ENCODE measurements at regions not wholly inside any gene's neighbourhood (a gene's known extent, or its start where the extent isn't known, plus 50 kb on each side); places are given as distances from the start of the nearest gene placed in this dataset.
"Not testable (repeated sequence)": the region's sequence is repeated elsewhere in the genome, so short reads cannot be mapped to it uniquely, and the experiment has no call there.

DNA sequence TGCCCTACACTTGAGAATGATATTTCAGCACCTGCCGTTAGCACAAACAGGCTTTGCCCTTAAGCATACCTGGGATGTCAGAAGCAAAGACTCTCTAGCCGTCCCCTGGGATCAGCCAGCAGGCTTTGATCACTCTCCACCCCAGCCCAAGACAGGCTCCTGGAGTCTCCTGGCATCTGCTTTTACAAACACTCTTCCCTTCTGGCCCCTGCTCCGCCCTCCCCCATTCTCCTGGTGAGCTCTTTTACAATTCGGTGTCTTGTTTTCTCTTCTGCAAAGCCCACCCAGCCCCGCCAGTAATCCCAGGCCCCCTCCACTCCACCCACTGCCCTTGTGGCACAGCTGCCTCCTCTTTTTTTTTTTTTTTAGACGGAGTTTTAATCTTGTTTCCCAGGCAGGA, 50.4 kb downstream of the KATNIP start:
- Histone ChIP-seq H3K4me1 (ENCODE audit: insufficient read depth, low read length) (no peaks in the 10 kb centered on the region), H3K36me3 (ENCODE audit: insufficient read depth, low read length) (no peaks in the 10 kb centered on the region), H3K27me3 (ENCODE audit: insufficient read depth, low read length, poor library complexity) (no peaks in the 10 kb centered on the region), H3K4me3 (ENCODE audit: low read depth in 1 of 2, low read length in 2 of 2) (no peak overlapping the region), H3K4me2 (ENCODE audit: insufficient read depth, low read length) (no peak overlapping the region), H3K79me2 (ENCODE audit: insufficient read depth, low read length) (no peaks in the 10 kb centered on the region), H4K20me1 (ENCODE audit: insufficient read depth, low read length) (0 out of 2 replicates have a peak, but pooled peaks cover 7% of the 10 kb centered on the region), H3K9ac (ENCODE audit: low read depth, low read length) (no peak overlapping the region), H3K27ac (ENCODE audit: low read length) (no peak overlapping the region), H3K9me3 (ENCODE audit: insufficient read depth, low read length, severe bottlenecking) (no peaks in the 10 kb centered on the region), H2AFZ (ENCODE audit: low read depth, low read length) (no peak overlapping the region)
- no peak for ATAC-seq (ENCODE audit: insufficient read depth, low read depth)
- TF ChIP-seq, protein P1, sequence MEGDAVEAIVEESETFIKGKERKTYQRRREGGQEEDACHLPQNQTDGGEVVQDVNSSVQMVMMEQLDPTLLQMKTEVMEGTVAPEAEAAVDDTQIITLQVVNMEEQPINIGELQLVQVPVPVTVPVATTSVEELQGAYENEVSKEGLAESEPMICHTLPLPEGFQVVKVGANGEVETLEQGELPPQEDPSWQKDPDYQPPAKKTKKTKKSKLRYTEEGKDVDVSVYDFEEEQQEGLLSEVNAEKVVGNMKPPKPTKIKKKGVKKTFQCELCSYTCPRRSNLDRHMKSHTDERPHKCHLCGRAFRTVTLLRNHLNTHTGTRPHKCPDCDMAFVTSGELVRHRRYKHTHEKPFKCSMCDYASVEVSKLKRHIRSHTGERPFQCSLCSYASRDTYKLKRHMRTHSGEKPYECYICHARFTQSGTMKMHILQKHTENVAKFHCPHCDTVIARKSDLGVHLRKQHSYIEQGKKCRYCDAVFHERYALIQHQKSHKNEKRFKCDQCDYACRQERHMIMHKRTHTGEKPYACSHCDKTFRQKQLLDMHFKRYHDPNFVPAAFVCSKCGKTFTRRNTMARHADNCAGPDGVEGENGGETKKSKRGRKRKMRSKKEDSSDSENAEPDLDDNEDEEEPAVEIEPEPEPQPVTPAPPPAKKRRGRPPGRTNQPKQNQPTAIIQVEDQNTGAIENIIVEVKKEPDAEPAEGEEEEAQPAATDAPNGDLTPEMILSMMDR (IDR thresholded peaks at IDR 0.05; ENCODE audit: borderline replicate concordance, extremely low read depth, low read length, poor library complexity, severe bottlenecking): no peak
- TF ChIP-seq EZH2 (IDR thresholded peaks at IDR 0.05; ENCODE audit: borderline replicate concordance, low read depth, low read length, severe bottlenecking): no peak
- DNase-seq: no peak

- H3K27me3 ChIP-seq (ENCODE audit: insufficient read depth, low read length, poor library complexity): no peaks in the 10 kb centered on the region
- ATAC-seq (ENCODE audit: insufficient read depth, low read depth): no peak
- H3K4me1 ChIP-seq (ENCODE audit: insufficient read depth, low read length): no peaks in the 10 kb centered on the region
- no peaks in the 10 kb centered on the region for H3K36me3 ChIP-seq (ENCODE audit: insufficient read depth, low read length)
- no peaks in the 10 kb centered on the region for H3K9me3 ChIP-seq (ENCODE audit: insufficient read depth, low read length, severe bottlenecking)
- no peak overlapping the region for H3K4me2 ChIP-seq (ENCODE audit: insufficient read depth, low read length)
- H3K9ac ChIP-seq (ENCODE audit: low read depth, low read length): no peak overlapping the region
- H2AFZ ChIP-seq (ENCODE audit: low read depth, low read length): no peak overlapping the region
- H3K4me3 ChIP-seq (ENCODE audit: low read depth in 1 of 2, low read length in 2 of 2): no peak overlapping the region
- no peak for TF ChIP-seq EZH2 (IDR thresholded peaks at IDR 0.05; ENCODE audit: borderline replicate concordance, low read depth, low read length, severe bottlenecking)
- TF ChIP-seq, protein P1 (IDR thresholded peaks at IDR 0.05; ENCODE audit: borderline replicate concordance, extremely low read depth, low read length, poor library complexity, severe bottlenecking): no peak
- no peaks in the 10 kb centered on the region for H3K79me2 ChIP-seq (ENCODE audit: insufficient read depth, low read length)
- no peak for DNase-seq
- 0 out of 2 replicates have a peak, but pooled peaks cover 7% of the 10 kb centered on the region for H4K20me1 ChIP-seq (ENCODE audit: insufficient read depth, low read length)
- no peak overlapping the region for H3K27ac ChIP-seq (ENCODE audit: low read length)
Observed at GRCh38 chr16:27602103-27602502, 52.2 kb downstream of the KATNIP start.

DNA sequence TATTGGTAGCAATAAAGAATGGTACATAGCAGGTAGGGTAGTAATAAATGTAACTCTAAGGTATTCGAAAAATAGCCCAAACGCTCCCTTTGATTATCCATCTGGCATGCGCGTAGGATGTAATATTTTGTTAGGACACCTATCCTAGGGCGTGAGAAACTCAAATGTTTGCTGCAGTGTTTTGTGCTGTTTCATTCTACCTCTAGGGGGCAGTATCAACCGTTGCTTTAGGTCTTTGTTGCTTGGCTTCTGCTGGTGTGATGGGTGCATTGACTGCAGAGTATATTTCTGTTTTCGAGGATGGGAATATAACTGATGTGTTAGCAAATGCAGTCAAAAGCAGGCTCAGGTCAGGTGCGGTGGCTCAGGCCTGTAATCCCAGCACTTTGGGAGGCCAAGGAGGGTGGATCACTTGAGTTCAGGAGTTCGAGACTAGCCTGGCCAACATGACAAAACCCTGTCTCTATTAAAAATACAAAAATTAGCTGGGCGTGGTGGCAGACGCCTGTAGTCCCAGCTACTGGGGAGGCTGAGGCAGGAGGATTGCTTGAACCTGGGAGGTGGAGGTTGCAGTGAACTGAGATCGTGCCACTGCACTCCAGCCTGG, 55.7 kb downstream of the KATNIP start:
- not testable (repeated sequence) for H4K20me1 ChIP-seq (ENCODE audit: insufficient read depth, low read length); H3K4me3 ChIP-seq (ENCODE audit: low read depth in 1 of 2, low read length in 2 of 2); H3K36me3 ChIP-seq (ENCODE audit: insufficient read depth, low read length); H2AFZ ChIP-seq (ENCODE audit: low read depth, low read length); H3K9ac ChIP-seq (ENCODE audit: low read depth, low read length); H3K27ac ChIP-seq (ENCODE audit: low read length); H3K27me3 ChIP-seq (ENCODE audit: insufficient read depth, low read length, poor library complexity); H3K79me2 ChIP-seq (ENCODE audit: insufficient read depth, low read length); H3K4me1 ChIP-seq (ENCODE audit: insufficient read depth, low read length); H3K9me3 ChIP-seq (ENCODE audit: insufficient read depth, low read length, severe bottlenecking); H3K4me2 ChIP-seq (ENCODE audit: insufficient read depth, low read length)
- DNase-seq (peak; percentile 30), ATAC-seq (ENCODE audit: insufficient read depth, low read depth) (peak; percentile 64; the same call in 2 of the 3 replicates)
- TF ChIP-seq, protein P1 (IDR thresholded peaks at IDR 0.05; ENCODE audit: borderline replicate concordance, extremely low read depth, low read length, poor library complexity, severe bottlenecking): peak; percentile 85

GRCh38 chr16:27611340-27611739, 61.4 kb downstream of the KATNIP start:
- no peaks in the 10 kb centered on the region for H3K36me3 ChIP-seq (ENCODE audit: insufficient read depth, low read length)
- ATAC-seq (ENCODE audit: insufficient read depth, low read depth): no peak
- no peaks in the 10 kb centered on the region for H3K4me1 ChIP-seq (ENCODE audit: insufficient read depth, low read length)
- H3K4me2 ChIP-seq (ENCODE audit: insufficient read depth, low read length): no peak overlapping the region
- H3K79me2 ChIP-seq (ENCODE audit: insufficient read depth, low read length): no peaks in the 10 kb centered on the region
- H3K4me3 ChIP-seq (ENCODE audit: low read depth in 1 of 2, low read length in 2 of 2): no peak overlapping the region
- no peaks in the 10 kb centered on the region for H3K9me3 ChIP-seq (ENCODE audit: insufficient read depth, low read length, severe bottlenecking)
- H3K27me3 ChIP-seq (ENCODE audit: insufficient read depth, low read length, poor library complexity): no peaks in the 10 kb centered on the region
- H4K20me1 ChIP-seq (ENCODE audit: insufficient read depth, low read length): no peaks in the 10 kb centered on the region
- H3K27ac ChIP-seq (ENCODE audit: low read length): no peak overlapping the region
- no peak overlapping the region for H3K9ac ChIP-seq (ENCODE audit: low read depth, low read length)
- DNase-seq: no peak
- no peak for TF ChIP-seq EZH2 (IDR thresholded peaks at IDR 0.05; ENCODE audit: borderline replicate concordance, low read depth, low read length, severe bottlenecking)
- TF ChIP-seq, protein P1 (IDR thresholded peaks at IDR 0.05; ENCODE audit: borderline replicate concordance, extremely low read depth, low read length, poor library complexity, severe bottlenecking): no peak
- no peak overlapping the region for H2AFZ ChIP-seq (ENCODE audit: low read depth, low read length)
